ENCODE measurements at regions not wholly inside any gene's neighbourhood (a gene's known extent, or its start where the extent isn't known, plus 50 kb on each side); places are given as distances from the start of the nearest gene placed in this dataset.

DNA sequence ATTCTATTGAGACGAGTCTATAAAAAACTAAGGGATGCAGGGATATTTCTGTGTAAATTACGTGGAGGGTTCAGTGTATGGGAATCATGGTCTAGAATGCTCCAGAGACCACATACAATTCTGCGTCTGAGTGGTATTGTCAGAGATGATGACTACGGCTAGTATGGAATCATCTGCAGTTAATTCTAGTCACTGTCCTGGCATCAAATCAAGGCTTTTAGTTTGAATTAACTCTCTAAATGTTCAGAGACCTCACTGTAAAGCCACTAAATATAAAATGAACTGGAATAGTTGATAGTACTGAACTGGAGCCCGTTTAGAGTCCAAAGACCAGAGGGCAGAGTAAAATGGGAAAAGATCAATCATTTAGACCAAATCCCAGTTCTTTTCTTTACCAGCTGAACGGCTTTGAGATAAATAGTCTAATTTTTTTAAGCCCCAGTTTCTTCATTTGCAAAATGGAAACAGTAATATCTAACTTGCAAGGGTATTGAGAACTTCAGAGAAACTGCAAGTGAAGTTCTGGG, 599.8 kb downstream of the EBF1 start:
- H3K4me1 Mint-ChIP-seq: peaks cover 8% of the 10 kb centered on the region
- peaks cover 11% of the 10 kb centered on the region for H3K27me3 Mint-ChIP-seq (ENCODE audit: insufficient read depth)
- H3K4me1 ChIP-seq (ENCODE audit: control insufficient read depth, insufficient read depth, low read length): peaks cover 2% of the 10 kb centered on the region
- 92 to 100% methylated on average over 5 to 6 of the region's 6 CpGs for WGBS, 2 experiments (ENCODE audit: insufficient coverage in 1 of 2, insufficient read length in 1 of 2)
- no peak overlapping the region for H3K27ac ChIP-seq (ENCODE audit: low read depth, low read length)
- no peak overlapping the region for H3K27ac Mint-ChIP-seq
- H3K9me3 ChIP-seq (ENCODE audit: control insufficient read depth, low read length): no peaks in the 10 kb centered on the region
- H3K36me3 ChIP-seq (ENCODE audit: control insufficient read depth, insufficient read depth, low read length): no peaks in the 10 kb centered on the region
- H3K27me3 ChIP-seq (ENCODE audit: control insufficient read depth, insufficient read depth, low read length, poor library complexity, severe bottlenecking): no peaks in the 10 kb centered on the region
- H3K9ac ChIP-seq (ENCODE audit: extremely low read depth, low read length, poor library complexity, severe bottlenecking): no peak overlapping the region
- no peak overlapping the region for H3K4me3 Mint-ChIP-seq
- TF ChIP-seq, protein P1, sequence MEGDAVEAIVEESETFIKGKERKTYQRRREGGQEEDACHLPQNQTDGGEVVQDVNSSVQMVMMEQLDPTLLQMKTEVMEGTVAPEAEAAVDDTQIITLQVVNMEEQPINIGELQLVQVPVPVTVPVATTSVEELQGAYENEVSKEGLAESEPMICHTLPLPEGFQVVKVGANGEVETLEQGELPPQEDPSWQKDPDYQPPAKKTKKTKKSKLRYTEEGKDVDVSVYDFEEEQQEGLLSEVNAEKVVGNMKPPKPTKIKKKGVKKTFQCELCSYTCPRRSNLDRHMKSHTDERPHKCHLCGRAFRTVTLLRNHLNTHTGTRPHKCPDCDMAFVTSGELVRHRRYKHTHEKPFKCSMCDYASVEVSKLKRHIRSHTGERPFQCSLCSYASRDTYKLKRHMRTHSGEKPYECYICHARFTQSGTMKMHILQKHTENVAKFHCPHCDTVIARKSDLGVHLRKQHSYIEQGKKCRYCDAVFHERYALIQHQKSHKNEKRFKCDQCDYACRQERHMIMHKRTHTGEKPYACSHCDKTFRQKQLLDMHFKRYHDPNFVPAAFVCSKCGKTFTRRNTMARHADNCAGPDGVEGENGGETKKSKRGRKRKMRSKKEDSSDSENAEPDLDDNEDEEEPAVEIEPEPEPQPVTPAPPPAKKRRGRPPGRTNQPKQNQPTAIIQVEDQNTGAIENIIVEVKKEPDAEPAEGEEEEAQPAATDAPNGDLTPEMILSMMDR (conservative IDR thresholded peaks at IDR 0.05): no peak
- H3K9me3 Mint-ChIP-seq: peaks cover under 1% of the 10 kb centered on the region
- H3K36me3 Mint-ChIP-seq (ENCODE audit: low read depth): no peaks in the 10 kb centered on the region
- no peak for DNase-seq
- no peak overlapping the region for H3K4me3 ChIP-seq (ENCODE audit: low read length)

DNA sequence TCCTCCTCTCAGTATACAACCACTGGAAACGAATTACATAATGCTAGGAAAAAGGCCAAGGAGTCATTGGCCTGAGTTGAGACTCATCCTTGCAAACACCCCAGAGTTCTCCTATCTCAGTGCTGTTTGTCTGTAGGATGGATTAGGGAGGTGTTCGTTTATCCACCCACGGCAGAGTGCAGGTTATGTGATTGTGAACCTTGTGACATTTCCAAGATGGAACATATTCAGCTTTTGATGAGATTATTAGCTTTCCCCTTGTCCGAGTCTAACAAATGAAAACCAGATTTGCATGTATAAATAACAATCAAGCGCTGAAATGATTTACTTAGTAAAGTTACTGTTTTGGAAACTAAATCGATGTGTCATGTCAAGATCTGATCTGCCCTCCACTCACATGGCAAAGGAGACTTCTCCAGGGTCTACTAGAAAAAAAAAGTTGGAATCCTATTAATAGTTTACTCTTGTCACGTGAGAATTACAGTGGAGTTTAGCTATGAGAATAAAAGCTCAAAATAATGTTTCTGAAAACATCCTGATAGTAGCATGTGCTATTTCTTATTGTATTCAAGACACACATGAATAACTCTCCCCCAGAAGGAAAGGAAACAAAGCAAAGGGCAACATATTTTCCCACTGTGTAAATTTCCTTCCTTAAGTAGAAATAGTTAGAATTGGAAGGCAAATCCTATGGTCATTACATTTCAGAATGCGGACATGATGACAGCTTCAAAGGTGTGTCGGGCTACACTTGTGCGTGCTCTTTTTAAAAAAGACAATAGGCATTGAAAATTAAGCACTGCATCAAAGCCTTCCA, 600.4 kb downstream of the EBF1 start:
- Histone ChIP-seq H3K9me3 (ENCODE audit: control insufficient read depth, low read length) (no peaks in the 10 kb centered on the region), H3K27ac (ENCODE audit: low read depth, low read length) (no peak overlapping the region), H3K36me3 (ENCODE audit: control insufficient read depth, insufficient read depth, low read length) (no peaks in the 10 kb centered on the region), H3K4me1 (ENCODE audit: control insufficient read depth, insufficient read depth, low read length) (peaks cover 2% of the 10 kb centered on the region), H3K4me3 (ENCODE audit: low read length) (no peak overlapping the region), H3K27me3 (ENCODE audit: control insufficient read depth, insufficient read depth, low read length, poor library complexity, severe bottlenecking) (no peaks in the 10 kb centered on the region), H3K9ac (ENCODE audit: extremely low read depth, low read length, poor library complexity, severe bottlenecking) (no peak overlapping the region)
- 93 to 95% methylated on average over 8 to 10 of the region's 10 CpGs for WGBS, 2 experiments (ENCODE audit: insufficient coverage in 1 of 2, insufficient read length in 1 of 2)
- no peak for DNase-seq
- Mint-ChIP-seq H3K4me3 (no peak overlapping the region), H3K36me3 (ENCODE audit: low read depth) (no peaks in the 10 kb centered on the region), H3K9me3 (no peaks in the 10 kb centered on the region), H3K4me1 (peaks cover 8% of the 10 kb centered on the region), H3K27ac (no peak overlapping the region), H3K27me3 (ENCODE audit: insufficient read depth) (peaks cover 11% of the 10 kb centered on the region)
- TF ChIP-seq, protein P1 (conservative IDR thresholded peaks at IDR 0.05): no peak

DNA sequence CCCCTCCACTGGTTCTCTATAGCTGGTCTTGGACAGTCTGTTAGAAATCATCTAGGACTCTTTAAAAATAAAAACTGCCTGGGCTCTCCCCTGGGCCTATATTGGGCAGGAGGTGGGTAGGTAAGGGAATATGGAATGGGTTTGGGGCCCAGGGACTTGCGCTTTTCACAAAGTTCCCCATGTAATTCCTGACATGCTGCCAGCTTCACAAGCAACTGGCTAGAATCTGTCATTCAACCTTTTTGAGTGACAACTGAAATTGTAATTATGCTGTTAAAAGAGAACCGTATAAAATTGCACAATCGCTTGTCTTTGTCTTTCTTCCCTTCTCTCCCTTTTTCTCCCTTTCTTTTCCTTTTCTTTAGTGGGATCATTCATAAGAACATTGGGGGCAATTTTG, 603.1 kb downstream of the EBF1 start:
- WGBS, 2 experiments (ENCODE audit: insufficient coverage in 1 of 2, insufficient read length in 1 of 2): 98% methylated on average over 3 of the region's 3 CpGs; no CpG with 5 or more reads in 1 of the 2 experiments
- Mint-ChIP-seq H3K4me3 (no peak overlapping the region), H3K4me1 (peaks cover 10% of the 10 kb centered on the region), H3K9me3 (no peaks in the 10 kb centered on the region), H3K27me3 (ENCODE audit: insufficient read depth) (peaks cover 4% of the 10 kb centered on the region), H3K27ac (no peak overlapping the region), H3K36me3 (ENCODE audit: low read depth) (no peaks in the 10 kb centered on the region)
- TF ChIP-seq, protein P1 (conservative IDR thresholded peaks at IDR 0.05): no peak
- no peaks in the 10 kb centered on the region for H3K27me3 ChIP-seq (ENCODE audit: control insufficient read depth, insufficient read depth, low read length, poor library complexity, severe bottlenecking)
- H3K4me1 ChIP-seq (ENCODE audit: control insufficient read depth, insufficient read depth, low read length): peaks cover 2% of the 10 kb centered on the region
- no peak overlapping the region for H3K27ac ChIP-seq (ENCODE audit: low read depth, low read length)
- no peaks in the 10 kb centered on the region for H3K36me3 ChIP-seq (ENCODE audit: control insufficient read depth, insufficient read depth, low read length)
- H3K9ac ChIP-seq (ENCODE audit: extremely low read depth, low read length, poor library complexity, severe bottlenecking): no peak overlapping the region
- no peaks in the 10 kb centered on the region for H3K9me3 ChIP-seq (ENCODE audit: control insufficient read depth, low read length)
- H3K4me3 ChIP-seq (ENCODE audit: low read length): no peak overlapping the region
- no peak for DNase-seq

Measured in endodermal cell (in vitro differentiated cells).